SK-N-DZ (cell line): ENCODE measurements at regions not wholly inside any gene's neighbourhood (a gene's known extent, or its start where the extent isn't known, plus 50 kb on each side); places are given as distances from the start of the nearest gene placed in this dataset.
A peak's percentile ranks its signal among the peaks of the same experiment; 100 is the strongest.

Source experiments
- DNase-seq: peaks from one replicate; pipeline ENCODE4 v3.0.0-alpha.2; 2015; ENCODE audit warnings: low spot score

- no peak for DNase-seq
These were observed 50.0 kb downstream of the NCOR2 start for GRCh38 chr12:124517260-124518050.

DNA sequence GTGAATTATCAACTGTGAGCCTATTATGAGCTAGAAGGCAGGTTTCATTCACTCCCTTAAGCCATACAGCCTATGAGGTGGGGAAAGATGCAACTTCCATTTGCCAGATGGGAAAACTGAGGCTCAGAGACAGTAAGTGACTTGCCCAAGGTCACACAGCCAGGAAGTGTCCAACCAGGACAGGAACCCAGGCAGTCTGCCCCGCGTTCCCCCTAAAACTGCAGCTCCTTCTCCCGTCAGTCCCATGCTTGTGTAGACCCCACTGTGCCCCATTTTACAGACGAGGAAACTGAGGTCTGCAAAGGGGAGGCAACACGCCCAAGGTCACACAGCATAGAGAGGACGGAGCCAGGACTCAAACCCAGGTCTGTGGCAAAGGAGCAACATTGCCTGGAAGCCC, 50.6 kb downstream of the NCOR2 start:
- no peak for DNase-seq

DNA sequence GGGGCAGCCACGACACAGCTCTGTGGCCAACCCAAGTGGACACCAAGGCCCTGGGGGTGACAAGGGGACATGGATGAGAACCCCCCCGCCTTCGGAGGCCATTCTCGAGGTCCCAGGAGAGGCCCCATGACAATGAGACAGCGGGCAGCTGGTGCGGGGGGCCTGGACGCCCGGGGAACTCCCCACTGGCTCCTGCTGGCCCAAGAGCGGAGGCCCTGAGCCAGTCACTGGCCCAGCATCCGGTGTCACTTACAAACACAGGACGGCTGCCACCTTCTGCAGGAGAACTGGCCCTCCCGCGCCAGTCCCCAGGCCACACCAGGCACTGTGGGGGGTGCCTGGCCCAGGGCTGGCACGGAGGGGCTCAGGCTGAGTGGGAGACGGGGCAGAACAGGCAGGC, 51.4 kb downstream of the NCOR2 start:
- no peak for DNase-seq

- DNase-seq, result no peak
These were observed 52.1 kb downstream of the NCOR2 start for GRCh38 chr12:124514996-124515932.

- no peak for DNase-seq
These were observed 53.0 kb downstream of the NCOR2 start for GRCh38 chr12:124514145-124514995.

DNA sequence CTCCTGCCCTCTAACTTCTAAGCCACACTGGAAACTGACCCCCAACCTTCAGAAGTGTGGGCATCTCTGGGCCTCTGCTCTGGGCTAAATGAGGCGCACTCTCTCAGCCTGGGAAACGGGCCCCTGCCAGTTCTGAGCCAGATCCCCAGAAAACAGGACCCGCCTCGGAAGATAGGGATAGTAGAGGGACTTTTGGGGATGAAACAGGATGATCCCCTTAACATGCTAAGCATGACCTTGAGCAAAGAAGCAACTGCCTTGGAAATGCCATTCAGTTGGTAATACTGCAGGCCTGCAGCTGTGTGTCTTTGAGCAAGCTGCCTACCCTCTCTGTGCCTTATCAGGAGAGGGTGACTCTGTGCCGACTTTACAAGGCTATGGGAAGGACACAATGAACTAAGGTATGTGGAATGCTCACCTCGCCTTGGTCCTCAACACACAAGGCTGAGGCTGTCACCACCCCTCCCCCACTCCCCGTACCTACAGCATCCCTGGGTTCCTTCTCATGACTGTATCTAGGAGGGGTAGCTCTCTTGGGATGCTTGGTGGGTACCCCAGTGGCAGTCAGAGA, 54.0 kb downstream of the NCOR2 start:
- DNase-seq, result no peak

- no peak for DNase-seq
These were observed 54.6 kb downstream of the NCOR2 start for GRCh38 chr12:124512667-124513296.

- DNase-seq, result no peak
These were observed 56.0 kb downstream of the NCOR2 start for GRCh38 chr12:124511259-124511985.

DNA sequence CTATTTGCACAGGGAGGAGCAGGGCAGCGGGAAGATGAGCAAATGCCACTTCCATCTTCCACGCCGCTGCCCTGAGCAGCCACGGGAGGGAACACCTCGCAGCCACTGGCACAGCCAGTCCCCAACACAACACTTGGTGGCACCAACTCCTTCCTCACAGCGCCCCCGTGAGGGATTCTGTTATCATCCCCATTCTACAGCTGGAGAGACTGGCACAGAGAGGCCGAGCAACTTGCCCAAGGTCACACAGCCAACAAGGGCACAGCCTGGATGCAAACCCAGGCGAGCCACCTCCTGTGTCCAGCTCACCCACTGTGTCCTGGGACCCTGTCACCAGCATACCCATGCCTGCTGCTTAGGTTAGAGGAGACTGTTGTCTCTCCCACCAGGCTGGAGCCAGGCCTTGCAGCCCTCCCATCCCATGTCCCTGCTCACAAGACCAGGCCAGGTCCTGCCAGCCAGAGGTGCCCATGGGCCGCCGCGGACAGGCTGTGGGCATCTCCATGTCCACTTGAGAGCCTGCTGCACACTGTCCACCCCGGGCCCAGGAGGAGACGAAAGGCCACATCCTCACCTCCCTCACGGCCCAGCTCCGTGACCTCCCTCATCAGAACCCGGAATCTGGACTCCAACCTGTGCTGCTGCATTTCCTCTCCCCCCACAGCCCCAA, 57.0 kb downstream of the NCOR2 start:
- peak; percentile 54 for DNase-seq

GRCh38 chr12:124509676-124510300, 57.6 kb downstream of the NCOR2 start:
- DNase-seq, result peak; percentile 88

- DNase-seq, result no peak
These were observed 58.1 kb downstream of the NCOR2 start for GRCh38 chr12:124509300-124509675.

DNA sequence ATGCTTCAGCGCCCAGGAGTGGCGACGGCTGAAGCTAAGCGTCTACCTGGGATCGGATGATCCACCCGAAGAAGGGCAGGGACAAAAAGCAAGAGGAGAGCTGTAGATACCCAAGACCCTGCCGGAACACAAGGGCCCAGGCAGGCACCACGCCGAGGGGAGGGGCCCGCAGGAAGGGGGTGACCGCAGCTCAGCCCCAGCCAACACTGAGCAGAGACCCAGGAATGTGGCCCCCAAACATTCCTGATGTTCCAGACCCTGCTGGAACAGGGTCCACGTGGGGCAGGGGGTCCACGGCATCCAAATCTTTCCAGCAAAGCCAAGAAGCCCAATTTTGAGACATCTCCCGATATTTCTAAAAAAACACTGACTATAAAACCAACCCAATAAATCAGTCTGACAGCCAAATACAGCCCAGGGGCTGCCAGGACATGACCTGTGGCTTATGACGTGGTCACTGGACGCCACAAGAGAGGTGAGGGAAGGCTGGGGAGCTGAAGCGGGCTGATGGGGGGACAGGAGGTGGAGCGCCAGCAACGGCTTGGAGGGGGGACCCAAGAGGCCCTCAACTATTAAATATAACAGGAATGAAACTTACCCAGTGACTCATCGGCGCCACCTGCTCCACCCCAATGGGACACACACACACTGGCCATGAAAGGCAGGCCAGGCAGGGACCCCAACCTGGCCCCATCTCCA, 58.9 kb downstream of the NCOR2 start:
- no peak for DNase-seq

DNA sequence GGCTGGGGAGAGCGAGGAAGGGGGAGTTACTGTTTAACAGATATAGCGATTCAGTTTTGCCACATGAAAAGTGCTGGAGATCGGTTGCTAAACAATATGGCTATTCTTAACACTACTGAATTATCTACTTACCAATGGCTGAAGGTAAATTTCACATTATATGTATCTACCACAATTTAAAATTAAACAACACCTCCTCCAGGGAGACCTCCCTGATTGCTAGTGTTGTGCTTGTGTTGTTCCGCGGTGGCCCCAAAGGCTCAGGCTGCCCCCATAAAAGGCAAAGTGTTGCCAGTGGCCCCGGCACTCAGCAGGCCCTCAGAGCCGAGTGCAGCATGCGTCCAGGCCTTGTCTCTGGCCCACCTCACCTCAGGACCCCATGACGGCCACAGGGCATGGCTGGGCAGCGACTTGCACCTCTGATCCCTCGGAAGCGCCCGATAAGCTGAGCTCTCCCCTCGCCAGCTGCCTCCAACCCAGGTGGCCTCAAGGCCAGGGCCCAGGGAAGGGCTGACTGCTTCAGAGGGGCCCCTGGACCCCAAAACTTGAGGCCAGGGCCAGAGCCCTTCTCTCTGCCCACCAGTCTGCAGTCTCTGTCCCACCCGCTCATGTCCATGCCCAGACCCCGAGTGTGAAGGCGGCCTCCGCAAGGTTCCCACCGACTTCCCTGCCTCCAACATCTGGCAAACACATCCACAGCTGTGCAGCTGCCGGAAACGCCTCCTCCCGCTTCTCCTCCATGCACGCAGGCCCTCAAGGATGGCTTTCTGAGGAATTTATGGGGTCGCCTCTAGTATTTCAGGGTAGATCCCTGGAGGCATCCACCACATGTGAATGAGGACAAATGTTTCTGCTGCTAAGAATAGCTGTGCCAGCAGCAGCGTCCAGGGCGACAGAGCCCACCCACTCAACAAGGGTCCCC, 60.0 kb downstream of the NCOR2 start:
- no peak for DNase-seq

GRCh38 chr12:124506832-124507153, 60.6 kb downstream of the NCOR2 start:
- DNase-seq, result no peak

GRCh38 chr12:124506145-124506831, 61.1 kb downstream of the NCOR2 start:
- peak; percentile 68 for DNase-seq

DNA sequence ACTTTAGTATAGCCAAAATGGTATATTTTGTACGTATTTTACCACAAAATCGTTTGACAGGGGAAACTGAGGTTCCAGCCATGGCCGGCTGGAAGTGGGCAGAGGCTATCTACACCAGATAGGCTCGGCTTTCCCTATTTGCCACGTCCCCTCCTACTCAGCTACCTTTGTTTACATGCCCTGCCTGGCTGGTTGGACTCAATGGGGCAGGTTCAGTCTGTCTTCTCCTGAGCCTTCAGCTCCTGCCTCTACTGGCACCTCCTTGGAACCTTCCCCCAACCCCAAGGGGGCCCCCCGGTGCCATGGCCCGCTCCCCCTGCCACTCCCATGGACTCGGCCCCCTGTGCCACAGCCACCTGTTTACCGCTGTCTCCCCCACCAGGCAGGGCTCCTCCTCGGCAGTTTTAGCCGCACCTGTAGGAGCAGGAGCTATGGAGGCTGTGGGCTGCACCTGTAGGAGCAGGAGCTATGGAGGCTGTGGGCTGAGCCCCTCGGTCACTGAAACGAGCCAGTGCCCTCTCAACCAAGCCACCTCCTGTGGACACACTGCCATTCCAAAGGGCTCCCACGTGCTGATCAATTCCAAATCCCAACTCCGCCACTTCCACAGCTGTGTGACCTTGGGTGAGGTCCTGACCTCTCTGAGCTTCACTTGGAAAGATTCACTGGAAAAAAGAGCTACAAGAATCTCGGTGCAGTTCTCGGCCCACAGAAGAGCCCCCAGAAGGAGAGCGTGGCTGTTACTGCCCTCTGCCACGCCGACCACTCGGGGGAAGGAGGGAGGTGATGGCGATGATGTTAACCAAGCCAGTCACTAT, 62.2 kb downstream of the NCOR2 start:
- no peak for DNase-seq
